ENCODE measurements at regions not wholly inside any gene's neighbourhood (a gene's known extent, or its start where the extent isn't known, plus 50 kb on each side); places are given as distances from the start of the nearest gene placed in this dataset.
A peak's percentile ranks its signal among the peaks of the same experiment; 100 is the strongest.
"Not testable (repeated sequence)": the region's sequence is repeated elsewhere in the genome, so short reads cannot be mapped to it uniquely, and the experiment has no call there.

DNA sequence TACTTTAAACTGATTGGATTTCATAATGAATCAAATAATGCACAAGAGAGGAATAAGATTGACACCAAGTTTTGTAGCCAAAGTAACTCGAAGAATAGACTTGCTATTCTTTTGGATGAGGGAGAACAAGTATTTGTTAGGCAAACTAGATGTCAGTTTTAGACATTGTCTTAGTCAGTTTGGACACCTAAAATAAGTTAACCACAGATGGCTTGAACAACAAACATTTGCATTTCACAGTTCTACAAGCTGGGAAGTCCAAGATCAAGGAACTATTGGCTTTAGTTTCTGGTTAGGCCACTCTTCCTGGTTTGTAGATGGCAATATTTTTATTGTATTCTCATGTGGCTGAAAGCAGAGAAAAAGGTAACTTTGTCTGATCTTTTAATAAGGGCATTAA lies 61.3 kb upstream of the OSTN start:
- Mint-ChIP-seq H3K9me3 (ENCODE audit: unreplicated experiment) (peaks cover under 1% of the 10 kb centered on the region), H3K4me1 (ENCODE audit: low read depth, unreplicated experiment) (no peaks in the 10 kb centered on the region), H3K27me3 (ENCODE audit: unreplicated experiment) (no peaks in the 10 kb centered on the region), H3K36me3 (ENCODE audit: unreplicated experiment) (no peaks in the 10 kb centered on the region), H3K27ac (ENCODE audit: unreplicated experiment) (no peak overlapping the region), H3K4me3 (ENCODE audit: unreplicated experiment) (no peak overlapping the region)
- TF ChIP-seq, protein P1, sequence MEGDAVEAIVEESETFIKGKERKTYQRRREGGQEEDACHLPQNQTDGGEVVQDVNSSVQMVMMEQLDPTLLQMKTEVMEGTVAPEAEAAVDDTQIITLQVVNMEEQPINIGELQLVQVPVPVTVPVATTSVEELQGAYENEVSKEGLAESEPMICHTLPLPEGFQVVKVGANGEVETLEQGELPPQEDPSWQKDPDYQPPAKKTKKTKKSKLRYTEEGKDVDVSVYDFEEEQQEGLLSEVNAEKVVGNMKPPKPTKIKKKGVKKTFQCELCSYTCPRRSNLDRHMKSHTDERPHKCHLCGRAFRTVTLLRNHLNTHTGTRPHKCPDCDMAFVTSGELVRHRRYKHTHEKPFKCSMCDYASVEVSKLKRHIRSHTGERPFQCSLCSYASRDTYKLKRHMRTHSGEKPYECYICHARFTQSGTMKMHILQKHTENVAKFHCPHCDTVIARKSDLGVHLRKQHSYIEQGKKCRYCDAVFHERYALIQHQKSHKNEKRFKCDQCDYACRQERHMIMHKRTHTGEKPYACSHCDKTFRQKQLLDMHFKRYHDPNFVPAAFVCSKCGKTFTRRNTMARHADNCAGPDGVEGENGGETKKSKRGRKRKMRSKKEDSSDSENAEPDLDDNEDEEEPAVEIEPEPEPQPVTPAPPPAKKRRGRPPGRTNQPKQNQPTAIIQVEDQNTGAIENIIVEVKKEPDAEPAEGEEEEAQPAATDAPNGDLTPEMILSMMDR (IDR thresholded peaks at IDR 0.05; ENCODE audit: partially characterized antibody, unreplicated experiment), result no peak
- no peak for DNase-seq

- no peak overlapping the region for H3K4me3 Mint-ChIP-seq (ENCODE audit: unreplicated experiment)
- H3K36me3 Mint-ChIP-seq (ENCODE audit: unreplicated experiment), result no peaks in the 10 kb centered on the region
- no peak for DNase-seq
- TF ChIP-seq, protein P1 (IDR thresholded peaks at IDR 0.05; ENCODE audit: partially characterized antibody, unreplicated experiment), result peak; percentile 28
- H3K4me1 Mint-ChIP-seq (ENCODE audit: low read depth, unreplicated experiment), result no peaks in the 10 kb centered on the region
- no peaks in the 10 kb centered on the region for H3K9me3 Mint-ChIP-seq (ENCODE audit: unreplicated experiment)
- H3K27ac Mint-ChIP-seq (ENCODE audit: unreplicated experiment), result no peak overlapping the region
- no peaks in the 10 kb centered on the region for H3K27me3 Mint-ChIP-seq (ENCODE audit: unreplicated experiment)
These were observed 62.7 kb upstream of the OSTN start for GRCh38 chr3:191136347-191136746.

DNA sequence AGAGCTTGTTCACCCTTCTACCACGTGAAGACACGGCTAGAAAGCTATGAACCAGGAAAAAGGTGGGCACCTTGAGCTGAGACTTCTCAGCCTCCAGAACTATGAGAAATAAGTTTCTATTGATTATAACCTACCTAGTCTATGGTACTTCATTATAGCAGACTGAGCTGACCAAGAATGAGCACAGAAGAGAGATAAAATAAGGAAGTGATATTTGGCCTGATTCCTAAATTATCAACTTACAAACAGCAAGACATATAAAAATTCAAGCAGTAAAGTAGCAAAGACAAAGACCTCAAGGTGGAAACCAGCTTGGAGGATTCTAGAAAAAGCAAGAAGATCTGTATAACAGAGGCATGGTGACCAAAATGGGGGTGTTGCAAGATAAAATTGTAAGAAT lies 63.9 kb upstream of the OSTN start:
- no peaks in the 10 kb centered on the region for H3K4me1 Mint-ChIP-seq (ENCODE audit: low read depth, unreplicated experiment)
- H3K27me3 Mint-ChIP-seq (ENCODE audit: unreplicated experiment), result no peaks in the 10 kb centered on the region
- H3K27ac Mint-ChIP-seq (ENCODE audit: unreplicated experiment), result no peak overlapping the region
- TF ChIP-seq, protein P1 (IDR thresholded peaks at IDR 0.05; ENCODE audit: partially characterized antibody, unreplicated experiment), result no peak
- DNase-seq, result no peak
- no peaks in the 10 kb centered on the region for H3K9me3 Mint-ChIP-seq (ENCODE audit: unreplicated experiment)
- H3K4me3 Mint-ChIP-seq (ENCODE audit: unreplicated experiment), result no peak overlapping the region
- no peaks in the 10 kb centered on the region for H3K36me3 Mint-ChIP-seq (ENCODE audit: unreplicated experiment)

- Mint-ChIP-seq H3K9me3 (ENCODE audit: unreplicated experiment) (no peaks in the 10 kb centered on the region), H3K27me3 (ENCODE audit: unreplicated experiment) (no peaks in the 10 kb centered on the region), H3K4me3 (ENCODE audit: unreplicated experiment) (no peak overlapping the region), H3K4me1 (ENCODE audit: low read depth, unreplicated experiment) (no peaks in the 10 kb centered on the region), H3K36me3 (ENCODE audit: unreplicated experiment) (no peaks in the 10 kb centered on the region), H3K27ac (ENCODE audit: unreplicated experiment) (no peak overlapping the region)
- TF ChIP-seq, protein P1 (IDR thresholded peaks at IDR 0.05; ENCODE audit: partially characterized antibody, unreplicated experiment), result no peak
- DNase-seq, result no peak
These were observed 65.7 kb upstream of the OSTN start for GRCh38 chr3:191133359-191133758.

GRCh38 chr3:191131305-191131704 lies 67.7 kb upstream of the OSTN start:
- no peaks in the 10 kb centered on the region for H3K27me3 Mint-ChIP-seq (ENCODE audit: unreplicated experiment)
- DNase-seq, result no peak
- H3K4me1 Mint-ChIP-seq (ENCODE audit: low read depth, unreplicated experiment), result no peaks in the 10 kb centered on the region
- H3K27ac Mint-ChIP-seq (ENCODE audit: unreplicated experiment), result no peak overlapping the region
- H3K36me3 Mint-ChIP-seq (ENCODE audit: unreplicated experiment), result no peaks in the 10 kb centered on the region
- H3K9me3 Mint-ChIP-seq (ENCODE audit: unreplicated experiment), result no peaks in the 10 kb centered on the region
- TF ChIP-seq, protein P1 (IDR thresholded peaks at IDR 0.05; ENCODE audit: partially characterized antibody, unreplicated experiment), result no peak
- no peak overlapping the region for H3K4me3 Mint-ChIP-seq (ENCODE audit: unreplicated experiment)

DNA sequence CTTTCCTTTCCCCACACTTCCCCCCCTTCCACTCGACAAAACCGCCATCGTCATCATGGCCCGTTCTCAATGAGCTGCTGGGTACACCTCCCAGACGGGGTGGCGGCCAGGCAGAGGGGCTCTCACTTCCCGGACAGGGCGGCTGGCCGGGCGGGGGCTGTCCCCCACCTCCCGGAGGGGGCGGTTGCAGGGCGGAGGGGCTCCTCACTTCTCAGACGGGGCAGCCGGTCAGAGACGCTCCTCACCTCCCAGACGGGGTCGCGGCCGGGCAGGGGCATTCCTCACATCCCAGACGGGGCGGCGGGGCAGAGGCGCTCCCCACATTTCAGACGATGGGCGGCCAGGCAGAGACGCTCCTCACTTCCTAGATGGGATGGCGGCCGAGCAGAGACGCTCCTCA lies 74.2 kb upstream of the OSTN start:
- H3K4me3 Mint-ChIP-seq (ENCODE audit: unreplicated experiment); H3K4me1 Mint-ChIP-seq (ENCODE audit: low read depth, unreplicated experiment); H3K27ac Mint-ChIP-seq (ENCODE audit: unreplicated experiment); H3K36me3 Mint-ChIP-seq (ENCODE audit: unreplicated experiment); H3K27me3 Mint-ChIP-seq (ENCODE audit: unreplicated experiment); DNase-seq; H3K9me3 Mint-ChIP-seq (ENCODE audit: unreplicated experiment): not testable (repeated sequence)

Measured in glutamatergic neuron (in vitro differentiated cells).